ENCODE measurements at regions not wholly inside any gene's neighbourhood (a gene's known extent, or its start where the extent isn't known, plus 50 kb on each side); places are given as distances from the start of the nearest gene placed in this dataset.

GRCh38 chr3:72041511-72041910, 256.6 kb upstream of the PROK2 start:
- TF ChIP-seq POLR2A (IDR thresholded peaks at IDR 0.05), result no peak
- H3K27ac ChIP-seq, result no peak overlapping the region
- 0 to 56% methylated on average over 1 to 3 of the region's 3 CpGs for WGBS, 2 donors
- ATAC-seq (ENCODE audit: low FRiP score in 2 of 2), result peak in 1 of 2 donors; percentile 25
- no peak for DNase-seq
- no peaks in the 10 kb centered on the region for H3K27me3 ChIP-seq
- H3K9me3 ChIP-seq, result no peaks in the 10 kb centered on the region
- no peak overlapping the region for H3K4me3 ChIP-seq
- H3K36me3 ChIP-seq, result no peaks in the 10 kb centered on the region
- H3K4me1 ChIP-seq, result peaks cover 0 to 6% (median 0%) of the 10 kb centered on the region in 4 donors

GRCh38 chr3:72041076-72041475, 256.1 kb upstream of the PROK2 start:
- Histone ChIP-seq H3K27me3 (no peaks in the 10 kb centered on the region), H3K36me3 (no peaks in the 10 kb centered on the region), H3K4me3 (no peak overlapping the region), H3K27ac (no peak overlapping the region), H3K9me3 (no peaks in the 10 kb centered on the region), H3K4me1 (peaks cover 0 to 6% (median 0%) of the 10 kb centered on the region in 4 donors)
- ATAC-seq (ENCODE audit: low FRiP score in 2 of 2), result no peak
- TF ChIP-seq EP300 (IDR thresholded peaks at IDR 0.05) (no peak), POLR2AphosphoS5 (IDR thresholded peaks at IDR 0.05) (no peak), POLR2A (IDR thresholded peaks at IDR 0.05) (no peak), CTCF (IDR thresholded peaks at IDR 0.05) (no peak)
- WGBS, 2 donors, result 86 to 91% methylated on average over 4 of the region's 4 CpGs
- DNase-seq, result no peak

- H3K9me3 ChIP-seq, result no peaks in the 10 kb centered on the region
- H3K4me1 ChIP-seq, result peaks cover 0 to 6% (median 0%) of the 10 kb centered on the region in 4 donors
- no peak overlapping the region for H3K27ac ChIP-seq
- DNase-seq (no peak), ATAC-seq (ENCODE audit: low FRiP score in 2 of 2) (no peak)
- no peak overlapping the region for H3K4me3 ChIP-seq
- no peaks in the 10 kb centered on the region for H3K27me3 ChIP-seq
- no peaks in the 10 kb centered on the region for H3K36me3 ChIP-seq
- WGBS, 2 donors, result 78 to 90% methylated on average over 5 to 6 of the region's 6 CpGs
- TF ChIP-seq POLR2A (IDR thresholded peaks at IDR 0.05) (no peak), CTCF (IDR thresholded peaks at IDR 0.05) (no peak), EP300 (IDR thresholded peaks at IDR 0.05) (no peak), POLR2AphosphoS5 (IDR thresholded peaks at IDR 0.05) (no peak)
Observed at GRCh38 chr3:72039677-72040076, 254.7 kb upstream of the PROK2 start.

- no peak overlapping the region for H3K27ac ChIP-seq
- H3K27me3 ChIP-seq, result no peaks in the 10 kb centered on the region
- 89% methylated on average over 1 of the region's 1 CpG for WGBS, 2 donors
- no peaks in the 10 kb centered on the region for H3K36me3 ChIP-seq
- H3K4me3 ChIP-seq, result no peak overlapping the region
- ATAC-seq (ENCODE audit: low FRiP score in 2 of 2), result no peak
- no peak for DNase-seq
- no peaks in the 10 kb centered on the region for H3K9me3 ChIP-seq
- H3K4me1 ChIP-seq, result peaks cover 0 to 8% (median 0%) of the 10 kb centered on the region in 4 donors
- TF ChIP-seq POLR2AphosphoS5 (IDR thresholded peaks at IDR 0.05), result no peak
- TF ChIP-seq POLR2A (IDR thresholded peaks at IDR 0.05), result no peak
- no peak for TF ChIP-seq CTCF (IDR thresholded peaks at IDR 0.05)
- TF ChIP-seq EP300 (IDR thresholded peaks at IDR 0.05), result no peak
Observed at GRCh38 chr3:72036899-72037298, 252.0 kb upstream of the PROK2 start.

- Histone ChIP-seq H3K9me3 (no peaks in the 10 kb centered on the region), H3K4me1 (peaks cover 0 to 9% (median 0%) of the 10 kb centered on the region in 4 donors), H3K4me3 (no peak overlapping the region), H3K27ac (no peak overlapping the region), H3K36me3 (no peaks in the 10 kb centered on the region), H3K27me3 (no peaks in the 10 kb centered on the region)
- ATAC-seq (ENCODE audit: low FRiP score in 2 of 2), result no peak
- WGBS, 2 donors, result 93 to 98% methylated on average over 3 of the region's 3 CpGs
- TF ChIP-seq POLR2A (IDR thresholded peaks at IDR 0.05) (no peak), CTCF (IDR thresholded peaks at IDR 0.05) (no peak), EP300 (IDR thresholded peaks at IDR 0.05) (no peak), POLR2AphosphoS5 (IDR thresholded peaks at IDR 0.05) (no peak)
- DNase-seq, result no peak
Observed at GRCh38 chr3:72035606-72036005, 250.7 kb upstream of the PROK2 start.
